ENCODE measurements at regions not wholly inside any gene's neighbourhood (a gene's known extent, or its start where the extent isn't known, plus 50 kb on each side); places are given as distances from the start of the nearest gene placed in this dataset.

DNA sequence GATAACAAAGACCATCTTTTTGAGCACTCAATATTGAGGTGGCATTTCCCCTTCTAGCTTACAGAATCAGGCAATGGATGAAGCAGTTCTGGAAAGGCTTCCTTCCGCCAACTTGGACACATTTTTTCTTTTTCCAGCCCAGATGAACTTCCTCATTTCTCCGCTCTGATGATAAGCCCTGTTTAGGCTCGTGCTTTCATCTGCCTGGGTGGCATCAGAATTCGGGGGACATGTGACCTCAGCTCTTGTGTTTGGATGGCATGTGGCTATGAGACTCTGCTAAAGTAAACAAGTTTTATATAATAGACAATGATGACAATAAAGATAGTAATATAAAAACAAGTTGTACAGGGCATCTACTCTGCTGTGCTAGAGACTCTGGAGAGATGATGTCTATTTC, 796.7 kb downstream of the DHX35 start:
- Mint-ChIP-seq H3K27me3 (ENCODE audit: unreplicated experiment) (no peaks in the 10 kb centered on the region), H3K27ac (ENCODE audit: unreplicated experiment) (no peak overlapping the region), H3K4me3 (ENCODE audit: unreplicated experiment) (no peak overlapping the region), H3K36me3 (ENCODE audit: unreplicated experiment) (peaks cover 4% of the 10 kb centered on the region), H3K9me3 (ENCODE audit: unreplicated experiment) (peaks cover 2% of the 10 kb centered on the region), H3K4me1 (ENCODE audit: low read depth, unreplicated experiment) (no peaks in the 10 kb centered on the region)
- TF ChIP-seq, protein P1, sequence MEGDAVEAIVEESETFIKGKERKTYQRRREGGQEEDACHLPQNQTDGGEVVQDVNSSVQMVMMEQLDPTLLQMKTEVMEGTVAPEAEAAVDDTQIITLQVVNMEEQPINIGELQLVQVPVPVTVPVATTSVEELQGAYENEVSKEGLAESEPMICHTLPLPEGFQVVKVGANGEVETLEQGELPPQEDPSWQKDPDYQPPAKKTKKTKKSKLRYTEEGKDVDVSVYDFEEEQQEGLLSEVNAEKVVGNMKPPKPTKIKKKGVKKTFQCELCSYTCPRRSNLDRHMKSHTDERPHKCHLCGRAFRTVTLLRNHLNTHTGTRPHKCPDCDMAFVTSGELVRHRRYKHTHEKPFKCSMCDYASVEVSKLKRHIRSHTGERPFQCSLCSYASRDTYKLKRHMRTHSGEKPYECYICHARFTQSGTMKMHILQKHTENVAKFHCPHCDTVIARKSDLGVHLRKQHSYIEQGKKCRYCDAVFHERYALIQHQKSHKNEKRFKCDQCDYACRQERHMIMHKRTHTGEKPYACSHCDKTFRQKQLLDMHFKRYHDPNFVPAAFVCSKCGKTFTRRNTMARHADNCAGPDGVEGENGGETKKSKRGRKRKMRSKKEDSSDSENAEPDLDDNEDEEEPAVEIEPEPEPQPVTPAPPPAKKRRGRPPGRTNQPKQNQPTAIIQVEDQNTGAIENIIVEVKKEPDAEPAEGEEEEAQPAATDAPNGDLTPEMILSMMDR (IDR thresholded peaks at IDR 0.05; ENCODE audit: partially characterized antibody, unreplicated experiment), result no peak
- DNase-seq, result no peak

DNA sequence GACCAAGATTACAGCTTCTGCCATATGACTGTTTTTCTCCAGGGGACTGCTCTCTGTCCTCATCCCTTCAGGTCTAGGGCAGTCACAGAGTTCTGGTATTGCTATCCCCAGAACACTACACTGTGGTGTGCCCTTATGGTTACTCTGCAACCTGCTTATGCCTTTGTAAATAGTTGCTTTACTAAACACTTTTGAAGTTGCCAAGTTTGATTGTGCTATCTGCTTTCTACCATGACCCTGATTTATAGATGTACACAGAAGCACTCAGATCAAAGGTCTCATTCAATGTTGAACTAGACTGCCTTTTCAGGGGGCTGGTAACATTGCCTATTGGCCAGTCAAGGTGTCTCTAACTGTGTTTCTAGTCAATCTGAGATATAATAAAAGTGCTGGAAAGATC, 794.7 kb downstream of the DHX35 start:
- no peak overlapping the region for H3K27ac Mint-ChIP-seq (ENCODE audit: unreplicated experiment)
- H3K36me3 Mint-ChIP-seq (ENCODE audit: unreplicated experiment), result peaks cover 4% of the 10 kb centered on the region
- H3K9me3 Mint-ChIP-seq (ENCODE audit: unreplicated experiment), result peaks cover 2% of the 10 kb centered on the region
- no peaks in the 10 kb centered on the region for H3K27me3 Mint-ChIP-seq (ENCODE audit: unreplicated experiment)
- TF ChIP-seq, protein P1 (IDR thresholded peaks at IDR 0.05; ENCODE audit: partially characterized antibody, unreplicated experiment), result no peak
- H3K4me3 Mint-ChIP-seq (ENCODE audit: unreplicated experiment), result no peak overlapping the region
- H3K4me1 Mint-ChIP-seq (ENCODE audit: low read depth, unreplicated experiment), result no peaks in the 10 kb centered on the region
- DNase-seq, result no peak

DNA sequence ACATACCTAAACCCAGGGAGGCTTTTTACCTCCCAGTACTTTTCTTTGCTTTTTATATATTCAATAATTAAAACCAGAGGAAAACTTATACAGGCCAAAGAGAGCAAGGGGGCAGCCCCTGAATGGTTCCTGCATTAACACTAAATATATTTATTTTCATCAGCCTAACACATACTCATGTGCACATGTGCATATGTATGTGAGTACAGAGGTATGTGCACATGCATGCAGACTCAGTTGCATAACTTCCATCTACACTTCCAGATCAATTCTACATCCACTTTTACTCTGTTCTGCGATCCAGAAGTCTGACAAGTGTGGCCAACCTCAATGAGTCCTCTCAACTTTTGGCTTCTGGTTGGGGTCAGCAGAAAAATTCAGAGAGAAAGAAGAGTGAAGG, 794.2 kb downstream of the DHX35 start:
- DNase-seq, result no peak
- Mint-ChIP-seq H3K36me3 (ENCODE audit: unreplicated experiment) (peaks cover 2% of the 10 kb centered on the region), H3K9me3 (ENCODE audit: unreplicated experiment) (peaks cover 2% of the 10 kb centered on the region), H3K27ac (ENCODE audit: unreplicated experiment) (no peak overlapping the region), H3K4me1 (ENCODE audit: low read depth, unreplicated experiment) (no peaks in the 10 kb centered on the region), H3K27me3 (ENCODE audit: unreplicated experiment) (no peaks in the 10 kb centered on the region), H3K4me3 (ENCODE audit: unreplicated experiment) (no peak overlapping the region)
- TF ChIP-seq, protein P1 (IDR thresholded peaks at IDR 0.05; ENCODE audit: partially characterized antibody, unreplicated experiment), result no peak

DNA sequence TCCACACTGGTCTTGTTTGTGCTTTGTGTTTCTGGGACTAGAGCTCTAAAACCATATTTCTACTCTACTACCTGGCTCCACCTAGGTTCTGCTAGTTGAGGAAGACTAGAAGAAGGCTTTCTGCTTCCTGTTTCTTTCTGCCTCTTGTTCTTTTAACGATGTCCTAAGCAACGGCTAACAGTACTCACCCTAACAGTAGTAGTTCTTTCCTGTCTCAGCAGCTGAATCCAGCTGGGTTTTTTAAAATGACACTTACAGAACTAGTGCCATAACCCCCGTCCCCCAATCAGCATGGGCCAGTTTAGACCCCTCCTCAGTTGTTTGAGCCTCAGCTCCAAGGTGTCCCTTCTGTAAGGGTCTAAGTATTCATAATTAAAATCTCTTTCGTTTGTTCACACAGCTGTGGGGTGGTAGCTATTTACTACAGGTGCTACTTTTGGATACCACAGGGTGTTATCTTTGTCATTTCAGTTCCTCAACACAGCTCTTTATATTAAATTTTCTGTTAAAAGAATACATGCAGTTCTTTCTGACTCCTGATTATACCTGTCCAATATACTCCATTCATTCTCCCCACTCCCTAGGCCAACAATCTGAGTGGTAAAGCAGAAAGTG, 790.2 kb downstream of the DHX35 start:
- TF ChIP-seq, protein P1 (IDR thresholded peaks at IDR 0.05; ENCODE audit: partially characterized antibody, unreplicated experiment), result no peak
- DNase-seq, result no peak
- Mint-ChIP-seq H3K27me3 (ENCODE audit: unreplicated experiment) (no peaks in the 10 kb centered on the region), H3K27ac (ENCODE audit: unreplicated experiment) (no peak overlapping the region), H3K4me3 (ENCODE audit: unreplicated experiment) (no peak overlapping the region), H3K4me1 (ENCODE audit: low read depth, unreplicated experiment) (no peaks in the 10 kb centered on the region), H3K36me3 (ENCODE audit: unreplicated experiment) (peaks cover 14% of the 10 kb centered on the region), H3K9me3 (ENCODE audit: unreplicated experiment) (peaks cover 9% of the 10 kb centered on the region)

DNA sequence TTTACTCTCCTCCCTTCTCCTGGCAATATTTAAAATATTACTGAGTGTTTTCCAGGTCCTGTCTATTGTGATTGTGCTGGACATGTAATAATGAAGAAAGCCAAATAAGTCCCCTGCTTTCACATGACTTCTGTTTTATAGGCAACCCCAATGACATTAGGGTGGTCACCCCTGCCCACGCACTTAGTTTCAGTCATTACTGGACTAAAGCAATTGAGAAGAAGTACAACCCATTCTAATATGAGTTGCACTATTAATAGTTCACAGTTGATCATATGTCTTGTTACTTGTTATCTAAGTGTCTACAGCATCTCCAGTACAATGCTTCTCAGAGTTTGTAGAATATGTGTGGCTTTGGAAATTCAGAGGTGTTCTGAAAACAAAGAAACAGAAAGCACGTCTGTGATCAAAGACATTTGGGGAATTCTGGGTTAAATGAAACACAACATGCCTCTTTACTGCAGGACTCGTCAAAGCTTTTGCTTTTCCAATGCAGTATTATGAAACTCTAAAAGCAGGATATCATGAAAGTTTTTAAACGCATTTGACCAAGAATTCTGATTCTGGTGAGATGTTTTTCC, 789.5 kb downstream of the DHX35 start:
- Mint-ChIP-seq H3K4me1 (ENCODE audit: low read depth, unreplicated experiment) (no peaks in the 10 kb centered on the region), H3K27me3 (ENCODE audit: unreplicated experiment) (no peaks in the 10 kb centered on the region), H3K36me3 (ENCODE audit: unreplicated experiment) (peaks cover 14% of the 10 kb centered on the region), H3K27ac (ENCODE audit: unreplicated experiment) (no peak overlapping the region), H3K9me3 (ENCODE audit: unreplicated experiment) (peaks cover 9% of the 10 kb centered on the region), H3K4me3 (ENCODE audit: unreplicated experiment) (no peak overlapping the region)
- TF ChIP-seq, protein P1 (IDR thresholded peaks at IDR 0.05; ENCODE audit: partially characterized antibody, unreplicated experiment), result no peak
- DNase-seq, result no peak

Data from glutamatergic neuron (in vitro differentiated cells).